Activated T-cell treated with anti-CD3 and anti-CD28 coated beads, Interleukin-2, amount 50 U/mL, for 72 hours (primary cell): ENCODE measurements at regions not wholly inside any gene's neighbourhood (a gene's known extent, or its start where the extent isn't known, plus 50 kb on each side); places are given as distances from the start of the nearest gene placed in this dataset.
"Not testable (repeated sequence)": the region's sequence is repeated elsewhere in the genome, so short reads cannot be mapped to it uniquely, and the experiment has no call there.

Experiments
- ATAC-seq, 2 donors: fragments of 150-1000 bp; cut with Tn5 transposase; replicated peaks in 1 of 2; 2 replicates each; pipeline ENCODE4 v1.10.0; 2021; ENCODE audit warnings: moderate library complexity in 2 of 2, mild to moderate bottlenecking in 1 of 2
- DNase-seq, 2 donors: peaks; one replicate each; pipeline ENCODE4 v3.0.0; 2021 to 2022; ENCODE audit warnings: mixed read lengths in 1 of 2
- H3K27ac Mint-ChIP-seq: one replicate; pipeline ENCODE4 v1.8.0; 2022; ENCODE audit warnings: mild to moderate bottlenecking, moderate library complexity, mixed read lengths
- H3K27me3 Mint-ChIP-seq: one replicate; pipeline ENCODE4 v1.8.0; 2022; ENCODE audit warnings: low read depth, mixed read lengths
- H3K36me3 Mint-ChIP-seq, 2 donors: one replicate each; pipeline ENCODE4 v1.8.0; 2022; ENCODE audit warnings: mixed read lengths in 2 of 2, mild to moderate bottlenecking in 1 of 2; ENCODE audit not compliant: insufficient read depth in 2 of 2
- H3K4me1 Mint-ChIP-seq: one replicate; pipeline ENCODE4 v1.8.0; 2022; ENCODE audit warnings: low read depth, mixed read lengths
- H3K4me3 Mint-ChIP-seq, 2 donors: one replicate each; pipeline ENCODE4 v1.8.0; 2022; ENCODE audit warnings: mild to moderate bottlenecking in 2 of 2, mixed read lengths in 2 of 2, moderate library complexity in 2 of 2
- H3K9me3 Mint-ChIP-seq, 2 donors: one replicate each; pipeline ENCODE4 v1.8.0; 2022; ENCODE audit warnings: mixed read lengths in 2 of 2

DNA sequence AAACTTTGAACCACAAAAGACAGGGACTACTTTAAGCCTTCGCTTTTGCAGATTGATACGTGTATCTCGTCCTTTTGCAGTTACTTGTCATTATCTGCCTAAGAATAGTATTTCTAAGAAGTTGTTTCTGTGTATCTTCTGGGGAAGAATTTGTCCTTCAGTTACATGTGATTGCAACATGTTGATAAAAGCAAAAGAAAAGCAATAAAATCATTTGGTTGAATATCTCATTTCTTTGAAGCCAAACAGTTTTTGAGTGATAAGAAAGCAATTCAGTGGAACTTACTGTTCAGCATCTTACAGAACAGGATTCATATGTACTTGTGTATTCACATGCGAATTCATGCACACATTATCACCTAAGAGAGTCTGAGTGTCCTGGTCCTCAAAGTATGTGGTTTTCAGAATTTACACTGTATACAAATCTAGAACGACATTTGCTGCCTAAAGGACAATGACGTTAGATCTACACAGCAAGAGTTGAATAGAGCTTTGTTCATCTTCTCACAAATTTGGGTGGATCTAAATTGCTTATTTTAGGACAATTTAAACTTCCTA is 66.7 kb upstream of the MRPS6 start:
- Mint-ChIP-seq H3K9me3 (peaks cover 6 to 11% of the 10 kb centered on the region in 2 donors), H3K4me3 (no peak overlapping the region), H3K36me3 (peaks cover 13 to 16% of the 10 kb centered on the region in 2 donors), H3K4me1 (peaks cover 22% of the 10 kb centered on the region), H3K27me3 (no peaks in the 10 kb centered on the region), H3K27ac (no peak overlapping the region)
- no peak for DNase-seq
- no peak for ATAC-seq

DNA sequence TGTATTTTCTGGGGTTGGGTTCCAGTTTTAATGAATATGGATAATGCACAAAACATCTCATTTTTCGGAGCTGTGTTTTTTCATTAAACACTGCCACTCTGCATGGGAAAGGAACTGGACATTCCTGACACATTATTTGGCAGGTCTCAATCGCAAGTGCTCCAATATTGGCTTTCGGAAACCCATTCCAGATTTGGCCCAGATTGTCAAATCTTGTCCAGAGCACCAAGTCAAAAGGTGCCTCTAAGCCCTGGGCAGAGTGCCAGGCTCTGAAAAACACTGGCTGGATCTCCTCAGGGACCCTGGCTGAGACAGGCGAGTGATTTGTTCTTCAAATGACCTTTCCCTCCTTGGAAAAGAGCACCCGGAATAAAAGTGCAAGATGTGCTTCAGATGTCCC is 68.4 kb upstream of the MRPS6 start:
- ATAC-seq: no peak
- peaks cover 8 to 11% of the 10 kb centered on the region in 2 donors for H3K36me3 Mint-ChIP-seq
- H3K27me3 Mint-ChIP-seq: no peaks in the 10 kb centered on the region
- no peak for DNase-seq
- no peak overlapping the region for H3K27ac Mint-ChIP-seq
- H3K9me3 Mint-ChIP-seq: peaks cover 5 to 6% of the 10 kb centered on the region in 2 donors
- H3K4me1 Mint-ChIP-seq: peaks cover 22% of the 10 kb centered on the region
- no peak overlapping the region for H3K4me3 Mint-ChIP-seq

DNA sequence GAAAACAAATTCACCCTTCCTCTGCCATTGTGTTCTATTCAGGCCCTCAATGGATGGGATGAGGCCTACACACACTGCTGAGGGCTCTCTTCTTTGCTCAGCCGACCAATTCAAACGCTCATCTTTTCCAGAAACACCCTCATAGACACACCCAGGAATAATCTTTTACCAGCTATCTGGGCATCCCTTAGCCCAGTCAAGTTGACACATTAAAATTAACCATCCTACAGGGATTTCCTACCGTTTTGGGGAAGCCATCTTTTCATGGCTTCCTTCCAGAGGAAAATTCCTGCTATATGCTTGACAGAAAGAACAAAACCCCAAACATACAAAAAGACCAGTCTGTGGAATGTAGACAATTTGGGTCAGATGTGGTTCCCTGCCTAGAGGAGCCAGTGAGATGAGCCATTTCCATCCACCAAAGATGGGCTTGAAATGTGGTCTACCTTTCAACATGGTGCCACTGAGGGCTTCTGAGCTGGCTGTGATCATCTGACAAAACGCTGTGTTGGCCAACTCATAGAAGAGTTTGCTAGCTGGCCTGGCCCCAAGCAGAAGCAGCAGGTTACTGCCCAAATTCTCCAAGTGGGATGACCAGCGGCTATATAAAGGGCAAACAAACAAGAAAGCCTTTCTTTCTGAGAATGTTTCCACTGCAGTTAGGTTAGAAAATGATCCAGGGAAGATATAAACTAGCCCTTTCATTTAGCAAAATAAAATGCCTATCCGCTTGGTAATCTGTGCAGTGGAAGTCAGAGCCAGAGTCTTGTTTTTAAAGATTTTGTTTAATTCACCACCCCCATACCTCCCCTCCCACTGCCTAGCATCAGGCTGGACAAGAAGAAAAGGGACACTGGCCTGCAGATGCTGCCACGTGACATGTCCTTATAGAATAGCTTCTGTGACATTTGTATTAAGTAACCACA is 69.1 kb upstream of the MRPS6 start:
- H3K27ac Mint-ChIP-seq: no peak overlapping the region
- no peak for DNase-seq
- ATAC-seq: no peak

DNA sequence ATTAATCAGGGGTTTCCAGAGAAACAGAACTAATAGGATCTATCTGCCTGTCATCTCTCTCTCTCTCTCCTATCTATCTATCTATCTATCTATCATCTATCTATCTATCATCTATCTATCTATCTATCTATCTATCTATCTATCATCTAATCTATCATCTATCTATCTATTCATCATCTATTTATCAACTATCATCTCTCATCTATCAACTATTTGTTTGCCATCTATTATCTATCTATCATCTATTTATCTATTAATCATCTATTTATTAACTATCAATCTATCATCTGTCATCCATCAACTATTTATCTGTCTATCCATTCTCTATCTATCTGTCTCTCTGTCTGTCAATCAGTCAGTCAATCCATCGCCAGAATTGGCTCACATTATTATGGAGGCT is 70.0 kb upstream of the MRPS6 start:
- Mint-ChIP-seq H3K36me3 (peaks cover 4 to 5% of the 10 kb centered on the region in 2 donors), H3K27me3 (no peaks in the 10 kb centered on the region), H3K9me3 (peaks cover 5 to 6% of the 10 kb centered on the region in 2 donors), H3K4me1 (peaks cover 22% of the 10 kb centered on the region), H3K27ac (no peak overlapping the region), H3K4me3 (no peak overlapping the region)
- no peak for DNase-seq
- no peak for ATAC-seq

More for the DNA sequence above, 69.1 kb upstream of the MRPS6 start:
- Mint-ChIP-seq H3K4me1 (peaks cover 23% of the 10 kb centered on the region), H3K36me3 (peaks cover 7 to 11% of the 10 kb centered on the region in 2 donors), H3K27me3 (no peaks in the 10 kb centered on the region), H3K9me3 (peaks cover 5 to 6% of the 10 kb centered on the region in 2 donors), H3K4me3 (no peak overlapping the region)

DNA sequence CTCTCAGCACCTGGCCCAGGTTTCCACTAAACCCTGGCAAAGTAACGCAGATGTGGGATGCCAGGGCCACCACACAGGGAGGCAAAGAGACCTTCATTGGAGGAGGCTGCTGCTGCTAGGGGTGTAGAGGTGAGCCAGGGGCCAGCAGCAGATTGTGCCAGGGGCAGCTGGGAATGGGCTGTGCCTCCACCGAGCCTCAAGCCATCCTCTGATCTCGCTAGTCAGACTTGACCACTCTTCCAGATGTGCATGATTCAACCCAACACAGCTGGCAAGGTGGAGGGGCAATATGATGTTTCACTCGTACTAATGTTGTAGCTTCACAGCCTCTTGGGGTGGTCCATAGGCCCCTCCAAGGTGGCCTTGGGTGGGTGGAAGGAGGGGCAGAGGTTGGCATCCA is 73.0 kb upstream of the MRPS6 start:
- no peak overlapping the region for H3K4me3 Mint-ChIP-seq
- ATAC-seq (no peak), DNase-seq (no peak)
- H3K27me3 Mint-ChIP-seq: no peaks in the 10 kb centered on the region
- H3K9me3 Mint-ChIP-seq: peaks cover 5 to 9% of the 10 kb centered on the region in 2 donors
- peaks cover 17% of the 10 kb centered on the region for H3K4me1 Mint-ChIP-seq
- no peak overlapping the region for H3K27ac Mint-ChIP-seq
- peaks cover 7 to 8% of the 10 kb centered on the region in 2 donors for H3K36me3 Mint-ChIP-seq

DNA sequence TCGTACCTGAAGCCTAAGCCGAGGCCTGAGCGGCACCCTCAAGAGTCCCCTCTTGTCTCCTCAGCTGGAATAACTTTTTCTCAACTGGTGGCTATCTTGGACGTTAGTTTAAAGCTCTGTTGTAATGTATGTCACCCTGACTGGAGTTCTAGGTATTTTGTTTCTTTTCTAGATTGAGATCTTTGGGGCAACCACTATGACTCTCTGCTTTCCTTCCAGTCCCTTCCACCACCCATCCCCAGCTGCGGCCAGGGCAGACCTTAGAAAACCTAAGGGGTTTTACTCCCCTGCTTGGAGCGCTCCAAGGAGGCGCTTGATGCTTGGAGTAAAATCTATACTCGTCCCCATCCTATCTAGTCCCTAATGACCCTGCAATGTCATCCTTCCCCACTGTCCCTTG is 74.6 kb upstream of the MRPS6 start:
- no peak for DNase-seq
- peaks cover 17% of the 10 kb centered on the region for H3K4me1 Mint-ChIP-seq
- no peak overlapping the region for H3K27ac Mint-ChIP-seq
- peak in 1 of 2 donors; percentile 53 for ATAC-seq
- H3K4me3 Mint-ChIP-seq: no peak overlapping the region
- peaks cover 7 to 10% of the 10 kb centered on the region in 2 donors for H3K36me3 Mint-ChIP-seq
- peaks cover 3 to 9% of the 10 kb centered on the region in 2 donors for H3K9me3 Mint-ChIP-seq
- H3K27me3 Mint-ChIP-seq: no peaks in the 10 kb centered on the region

DNA sequence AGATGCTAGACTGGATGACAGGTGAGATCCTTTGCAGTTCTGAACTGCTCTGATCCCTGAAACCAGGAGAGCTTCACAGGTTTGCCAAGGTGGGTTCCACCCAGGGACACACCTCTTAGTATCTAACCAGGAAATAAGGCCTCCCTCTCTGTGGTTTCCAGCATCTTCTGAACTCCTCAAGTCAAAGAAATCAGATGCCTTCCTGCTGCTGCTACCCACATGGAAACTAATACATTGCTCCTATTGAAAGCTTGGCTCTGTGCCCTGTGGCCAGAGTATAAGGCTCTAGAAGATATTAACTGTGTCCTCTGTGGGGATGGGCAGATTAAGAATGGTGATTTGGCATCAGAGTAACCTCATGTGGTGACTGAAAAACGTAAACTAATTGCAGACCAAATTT is 75.0 kb upstream of the MRPS6 start:
- ATAC-seq (peak; percentile 15 to 31), DNase-seq (no peak)
- peaks cover 10 to 13% of the 10 kb centered on the region in 2 donors for H3K36me3 Mint-ChIP-seq
- no peak overlapping the region for H3K27ac Mint-ChIP-seq
- H3K4me3 Mint-ChIP-seq: no peak overlapping the region
- peaks cover 17% of the 10 kb centered on the region for H3K4me1 Mint-ChIP-seq
- no peaks in the 10 kb centered on the region for H3K27me3 Mint-ChIP-seq
- H3K9me3 Mint-ChIP-seq: peaks cover 3 to 6% of the 10 kb centered on the region in 2 donors

DNA sequence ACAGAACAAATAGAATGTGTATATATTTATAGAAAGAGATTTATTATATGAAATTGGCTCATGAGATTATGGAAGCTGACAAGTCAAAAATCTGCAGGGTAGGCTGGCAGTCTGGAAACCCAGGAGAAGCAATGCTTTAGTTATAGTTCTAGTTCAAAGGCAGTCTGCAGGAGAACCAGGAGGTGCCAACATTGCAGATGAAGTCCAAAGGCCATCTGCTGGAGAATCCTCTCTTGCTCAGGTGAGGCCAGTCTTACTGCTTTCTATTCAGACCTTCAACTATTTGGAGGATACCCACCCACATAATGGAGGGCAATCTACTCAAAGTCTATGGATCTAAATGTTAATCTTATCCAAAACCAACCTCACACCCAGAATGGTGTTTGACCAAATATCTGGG is 75.9 kb upstream of the MRPS6 start:
- Mint-ChIP-seq H3K27me3 (no peaks in the 10 kb centered on the region), H3K9me3 (peaks cover 3 to 6% of the 10 kb centered on the region in 2 donors), H3K4me1 (peaks cover 17% of the 10 kb centered on the region), H3K27ac (no peak overlapping the region), H3K4me3 (no peak overlapping the region), H3K36me3 (peaks cover 10 to 16% of the 10 kb centered on the region in 2 donors)
- ATAC-seq (no peak), DNase-seq (no peak)

DNA sequence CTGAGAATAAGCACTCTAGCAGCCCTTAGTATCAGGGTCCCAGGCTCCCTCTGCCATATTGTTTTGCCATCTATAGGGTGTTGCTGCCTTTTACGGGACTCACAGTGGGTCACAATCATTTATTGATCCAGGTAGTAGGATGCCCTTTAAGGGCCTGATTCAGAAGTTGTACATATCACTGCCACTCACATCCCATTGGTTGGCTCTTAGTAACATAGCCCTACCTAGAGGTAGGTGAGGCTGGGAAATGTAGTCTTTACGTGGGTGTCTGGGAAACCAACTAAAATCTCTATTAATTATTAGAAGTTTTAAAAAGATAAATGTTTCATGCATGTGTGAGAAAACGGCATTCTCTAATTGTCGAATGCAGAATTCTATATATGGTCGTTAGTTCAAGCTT is 78.8 kb upstream of the ATP5PO start:
- no peak overlapping the region for H3K4me3 Mint-ChIP-seq
- peaks cover 12% of the 10 kb centered on the region for H3K4me1 Mint-ChIP-seq
- DNase-seq (no peak), ATAC-seq (no peak)
- peaks cover 10 to 21% of the 10 kb centered on the region in 2 donors for H3K9me3 Mint-ChIP-seq
- H3K36me3 Mint-ChIP-seq: peaks cover 17 to 34% of the 10 kb centered on the region in 2 donors
- H3K27ac Mint-ChIP-seq: no peak overlapping the region
- H3K27me3 Mint-ChIP-seq: peaks cover 7% of the 10 kb centered on the region

DNA sequence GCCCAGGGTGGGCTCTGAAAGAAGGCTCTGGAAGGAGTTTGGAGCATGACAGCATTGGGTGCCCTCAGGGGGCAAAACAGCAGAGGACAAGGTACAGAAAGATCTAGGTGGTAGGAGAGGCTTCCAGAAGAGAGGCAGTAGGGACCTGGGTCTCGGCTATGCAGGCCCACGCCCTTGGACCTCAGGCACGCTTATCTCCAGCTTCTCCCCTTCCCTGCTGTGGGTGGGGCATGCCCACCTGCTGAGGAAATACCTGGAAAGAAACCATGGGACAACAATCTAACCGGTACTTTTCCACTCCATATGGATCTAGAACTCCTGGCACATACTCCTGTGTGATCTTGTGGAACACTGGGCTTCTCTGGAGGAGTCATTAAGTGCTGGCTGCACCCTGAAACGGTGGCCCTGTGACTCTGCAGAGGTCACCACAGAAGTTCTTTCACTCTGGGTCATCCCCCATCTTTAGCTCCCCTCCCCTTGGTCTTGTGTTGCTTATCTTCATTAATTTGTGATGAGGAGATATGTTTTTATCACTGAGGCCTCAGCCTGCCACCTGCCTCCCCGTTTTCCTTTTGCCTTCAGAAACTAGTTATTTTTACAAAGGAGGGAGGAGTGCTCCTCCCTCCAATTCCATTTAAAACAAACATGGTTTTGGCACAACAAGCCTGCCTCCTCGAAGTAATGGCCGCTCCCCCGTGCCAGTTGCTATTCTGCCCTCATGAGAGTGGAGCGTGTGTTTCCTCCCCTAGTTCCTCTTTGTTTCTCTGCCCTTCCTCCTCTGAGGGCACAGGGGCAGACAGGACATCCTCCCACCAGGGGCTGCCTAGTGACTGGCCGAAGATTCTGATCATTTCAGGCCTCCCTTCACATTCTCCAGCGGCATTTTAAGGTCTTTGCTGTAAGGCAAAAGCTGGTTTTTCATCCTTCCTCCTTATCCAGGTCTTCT is 78.0 kb upstream of the ATP5PO start:
- H3K27me3 Mint-ChIP-seq: peaks cover 7% of the 10 kb centered on the region
- no peak for ATAC-seq
- H3K4me3 Mint-ChIP-seq: no peak overlapping the region
- peaks cover 6% of the 10 kb centered on the region for H3K4me1 Mint-ChIP-seq
- H3K9me3 Mint-ChIP-seq: peaks cover 10 to 21% of the 10 kb centered on the region in 2 donors
- H3K27ac Mint-ChIP-seq: peak overlapping the region; percentile 9
- peaks cover 17 to 34% of the 10 kb centered on the region in 2 donors for H3K36me3 Mint-ChIP-seq
- no peak for DNase-seq

DNA sequence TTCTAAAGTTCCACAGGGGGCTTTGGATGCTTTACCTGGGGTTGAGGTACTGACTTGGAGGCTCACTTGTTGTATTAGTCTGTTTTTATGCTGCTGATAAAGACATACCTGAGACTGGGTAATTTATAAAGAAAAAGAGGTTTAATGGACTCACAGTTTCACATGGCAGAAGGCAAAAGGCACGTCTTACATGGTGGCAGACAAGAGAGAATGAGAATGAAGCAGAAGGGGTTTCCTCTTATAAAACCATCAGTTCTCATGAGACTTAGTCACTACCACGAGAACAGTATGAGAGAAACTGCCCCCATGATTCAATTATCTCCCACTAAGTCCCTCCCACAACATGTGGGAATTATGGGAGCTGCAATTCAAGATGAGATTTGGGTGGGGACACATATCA is 76.8 kb upstream of the ATP5PO start:
- H3K27ac Mint-ChIP-seq, H3K27me3 Mint-ChIP-seq, H3K4me1 Mint-ChIP-seq, ATAC-seq, DNase-seq, H3K4me3 Mint-ChIP-seq: not testable (repeated sequence)
- Mint-ChIP-seq H3K9me3 (peaks cover 10 to 21% of the 10 kb centered on the region in 2 donors), H3K36me3 (peaks cover 17 to 34% of the 10 kb centered on the region in 2 donors)

DNA sequence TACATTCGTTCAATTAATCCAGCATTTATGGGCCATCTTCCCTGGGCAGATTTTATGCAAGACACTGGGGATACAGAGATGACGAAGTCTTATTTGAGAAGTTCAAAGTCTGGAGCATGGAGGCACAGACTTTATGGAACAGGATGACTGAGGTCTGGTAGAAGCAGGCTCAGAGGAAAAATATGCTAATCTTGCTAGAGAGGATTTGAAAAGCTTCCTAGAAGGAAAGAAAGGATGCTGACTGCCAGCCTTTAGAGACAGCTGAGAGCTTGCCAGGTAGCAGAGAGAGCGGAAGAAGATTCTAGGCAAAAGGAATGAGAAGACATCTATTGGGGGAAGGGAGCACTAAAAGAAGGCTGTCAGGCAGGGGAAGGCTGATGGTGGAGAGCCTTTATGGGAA is 75.5 kb upstream of the ATP5PO start:
- peaks cover 10 to 29% of the 10 kb centered on the region in 2 donors for H3K36me3 Mint-ChIP-seq
- no peak for DNase-seq
- peaks cover 10% of the 10 kb centered on the region for H3K27me3 Mint-ChIP-seq
- ATAC-seq: no peak
- no peak overlapping the region for H3K27ac Mint-ChIP-seq
- no peak overlapping the region for H3K4me3 Mint-ChIP-seq
- peaks cover 16% of the 10 kb centered on the region for H3K4me1 Mint-ChIP-seq
- H3K9me3 Mint-ChIP-seq: peaks cover 7 to 15% of the 10 kb centered on the region in 2 donors
